Endothelial cell of umbilical vein (primary cell): ENCODE measurements at regions not wholly inside any gene's neighbourhood (a gene's known extent, or its start where the extent isn't known, plus 50 kb on each side); places are given as distances from the start of the nearest gene placed in this dataset.

Experiments used
- BruUV-seq: library from RNA; stranded (reverse); fragments of 400-500 nt; replicated peaks from 2 replicates; lab custom pipeline; 2021; lab: Mats Ljungman, UMichigan
- CTCF ChIA-PET: fragments of 300-600, 350-600 bp; sonication (Branson Sonifier 250); formaldehyde crosslinking; loops from one replicate; lab custom pipeline; 2021; ENCODE audit warnings: antibody characterized with exemption, inconsistent platforms; lab: Charles Lee
- POLR2A ChIA-PET: fragments of 300-600, 350-600 bp; sonication (Branson Sonifier 250); formaldehyde crosslinking; loops from one replicate; lab custom pipeline; 2021; ENCODE audit warnings: antibody characterized with exemption, inconsistent platforms; lab: Charles Lee
- DNase-seq: peaks from one replicate; pipeline ENCODE4 v3.0.0-alpha.2; 2011; ENCODE audit warnings: low read depth, low spot score
- FAIRE-seq: peaks from 2 replicates; lab custom pipeline; 2011; peaks lifted over from hg19 to GRCh38; lab: Jason Lieb, UNC
- H2AFZ ChIP-seq: 2 replicates; pipeline ENCODE4 v1.6.0; 2012; ENCODE audit warnings: low read depth, low read length, control low read depth, inconsistent platforms
- H3K27ac ChIP-seq: 2 replicates; pipeline ENCODE4 v1.5.1; 2011; ENCODE audit warnings: low read depth, mild to moderate bottlenecking, control low read depth, low read length, moderate library complexity; ENCODE audit not compliant: insufficient read depth
- H3K27me3 ChIP-seq, 2 experiments: 2 replicates each; pipeline versions ENCODE4 v1.6.0 to v1.6.1; 2011; ENCODE audit warnings: low read length in 2 of 2, mixed read lengths in 1 of 2; ENCODE audit not compliant: control insufficient read depth in 2 of 2, insufficient read depth in 2 of 2
- H3K36me3 ChIP-seq, 2 experiments: 2 replicates in 1 of 2; 3 replicates in 1 of 2; pipeline ENCODE4 v1.5.1; 2011; ENCODE audit warnings: low read length in 2 of 2, mild to moderate bottlenecking in 1 of 2, moderate library complexity in 1 of 2; ENCODE audit not compliant: control insufficient read depth in 2 of 2, insufficient read depth in 2 of 2; ENCODE audit errors: extremely low read depth in 1 of 2
- H3K4me1 ChIP-seq: 3 replicates; pipeline ENCODE4 v1.5.1; 2011; ENCODE audit warnings: mild to moderate bottlenecking, low read length; ENCODE audit not compliant: control insufficient read depth, insufficient read depth; ENCODE audit errors: extremely low read depth
- H3K4me2 ChIP-seq: 2 replicates; pipeline ENCODE4 v1.6.1; 2011; ENCODE audit warnings: low read length, control low read depth, mixed read lengths; ENCODE audit not compliant: insufficient read depth
- H3K4me3 ChIP-seq, 3 experiments: fragments of 200-600 bp in 1 of 3; sonication (generic), shearing (Covaris generic) in 1 of 3; replicated peaks in 1 of 3; 2 replicates each; pipeline ENCODE4 v1.5.1; 2011 to 2016; ENCODE audit warnings: control low read depth in 3 of 3, low read length in 3 of 3, mild to moderate bottlenecking in 2 of 3, inconsistent platforms in 1 of 3, low read depth in 1 of 3, moderate library complexity in 1 of 3; ENCODE audit not compliant: insufficient read depth in 1 of 3
- H3K79me2 ChIP-seq: 2 replicates; pipeline ENCODE4 v1.6.0; 2012; ENCODE audit warnings: low read length, inconsistent platforms; ENCODE audit not compliant: control insufficient read depth, insufficient read depth
- H3K9ac ChIP-seq: replicated peaks from 2 replicates; pipeline ENCODE3; 2011; ENCODE audit warnings: low read length, control low read depth; ENCODE audit not compliant: insufficient read depth; ENCODE audit errors: extremely low read depth
- H3K9me1 ChIP-seq: replicated peaks from 3 replicates; pipeline ENCODE4 v1.6.0; 2011; ENCODE audit warnings: mild to moderate bottlenecking, low read length; ENCODE audit not compliant: control insufficient read depth, insufficient read depth; ENCODE audit errors: extremely low read depth
- H3K9me3 ChIP-seq: replicated peaks from 2 replicates; pipeline ENCODE4 v1.5.1; 2012; ENCODE audit warnings: low read length, inconsistent platforms; ENCODE audit not compliant: control insufficient read depth, insufficient read depth
- H4K20me1 ChIP-seq: replicated peaks from 2 replicates; pipeline ENCODE3; 2011; ENCODE audit warnings: mild to moderate bottlenecking, low read length; ENCODE audit not compliant: control insufficient read depth, insufficient read depth; ENCODE audit errors: extremely low read depth
- CTCF ChIP-seq, 2 donors: IDR thresholded peaks; 1 replicate in 1 of 2; 2 replicates in 1 of 2; pipeline ENCODE4 v1.5.1; 2011; ENCODE audit warnings: low read length in 2 of 2, mild to moderate bottlenecking in 2 of 2, moderate library complexity in 2 of 2, control low read depth in 1 of 2, inconsistent platforms in 1 of 2, low read depth in 1 of 2; ENCODE audit not compliant: insufficient read depth in 1 of 2; ENCODE audit errors: extremely low read depth in 1 of 2
- EZH2 ChIP-seq: IDR thresholded peaks from 2 replicates; pipeline ENCODE4 v1.6.1; 2012; ENCODE audit warnings: borderline replicate concordance, low read depth, mild to moderate bottlenecking, moderate library complexity, low read length, inconsistent platforms; ENCODE audit not compliant: severe bottlenecking
- FOS ChIP-seq: IDR thresholded peaks from 2 replicates; pipeline ENCODE4 v1.6.1; 2011; ENCODE audit warnings: mild to moderate bottlenecking, low read length, moderate library complexity, borderline replicate concordance; ENCODE audit not compliant: insufficient read depth
- GATA2 ChIP-seq: IDR thresholded peaks from 2 replicates; pipeline ENCODE4 v1.7.0; 2011; ENCODE audit warnings: low read depth, mild to moderate bottlenecking, moderate library complexity, mixed read lengths, low read length; ENCODE audit not compliant: insufficient read length, insufficient read depth
- JUN ChIP-seq: IDR thresholded peaks from 2 replicates; pipeline ENCODE4 v1.6.1; 2011; ENCODE audit warnings: borderline replicate concordance, low read depth; ENCODE audit not compliant: insufficient read length, insufficient read depth
- MAX ChIP-seq: IDR thresholded peaks from 2 replicates; pipeline ENCODE4 v1.6.1; 2011; ENCODE audit not compliant: insufficient read depth, insufficient read length
- MYC ChIP-seq: IDR thresholded peaks from one replicate; pipeline ENCODE4 v1.6.1; 2011; ENCODE audit warnings: mild to moderate bottlenecking, low read depth, low read length
- POLR2A ChIP-seq: IDR thresholded peaks from 2 replicates; pipeline ENCODE4 v1.6.1; 2012; ENCODE audit warnings: low read depth, mild to moderate bottlenecking, control low read depth, low read length
- POLR2AphosphoS5 ChIP-seq: IDR thresholded peaks from 2 replicates; pipeline ENCODE4 v1.6.1; 2012; ENCODE audit warnings: low read depth, mild to moderate bottlenecking, control low read depth, low read length, moderate library complexity; ENCODE audit not compliant: insufficient read depth
- dilution Hi-C: fragments of 300-500 bp; cut with MboI; formaldehyde crosslinking; loops from one replicate; pipeline ENCODE4 v1.15.0; 2019; ENCODE audit warnings: low sequenced_read_pairs; ENCODE audit not compliant: extremely low pct_ligation_motif_present
- intact Hi-C: fragments of 100-400 bp; cut with micrococcal nuclease; formaldehyde crosslinking; loops from one replicate; pipeline ENCODE4 v1.10.0; 2022

GRCh38 chr2:104432991-104433390 lies 420.9 kb upstream of the POU3F3 start:
- no peak for TF ChIP-seq JUN
- TF ChIP-seq CTCF (IDR thresholded peaks at IDR 0.05; ENCODE audit: extremely low read depth in 1 of 2, insufficient read depth in 1 of 2, low read depth in 1 of 2, low read length in 2 of 2): no peak
- TF ChIP-seq MYC: no peak
- no peak for DNase-seq
- Histone ChIP-seq H2AFZ (no peak overlapping the region), H3K9me1 (no peaks in the 10 kb centered on the region), H3K4me2 (no peak overlapping the region), H4K20me1 (no peaks in the 10 kb centered on the region), H3K9ac (no peak overlapping the region), H3K9me3 (peaks cover 4% of the 10 kb centered on the region), H3K36me3 (no peaks in the 10 kb centered on the region), H3K27me3 (no peaks in the 10 kb centered on the region), H3K4me3 (no peak overlapping the region), H3K79me2 (no peaks in the 10 kb centered on the region), H3K27ac (no peak overlapping the region), H3K4me1 (no peaks in the 10 kb centered on the region)
- ChIA-PET CTCF (no interaction called here), POLR2A (no interaction called here)
- no peak for FAIRE-seq
- dilution Hi-C loops: no loop called here
- BruUV-seq: no TSS peak
- intact Hi-C loops: no loop called here

DNA sequence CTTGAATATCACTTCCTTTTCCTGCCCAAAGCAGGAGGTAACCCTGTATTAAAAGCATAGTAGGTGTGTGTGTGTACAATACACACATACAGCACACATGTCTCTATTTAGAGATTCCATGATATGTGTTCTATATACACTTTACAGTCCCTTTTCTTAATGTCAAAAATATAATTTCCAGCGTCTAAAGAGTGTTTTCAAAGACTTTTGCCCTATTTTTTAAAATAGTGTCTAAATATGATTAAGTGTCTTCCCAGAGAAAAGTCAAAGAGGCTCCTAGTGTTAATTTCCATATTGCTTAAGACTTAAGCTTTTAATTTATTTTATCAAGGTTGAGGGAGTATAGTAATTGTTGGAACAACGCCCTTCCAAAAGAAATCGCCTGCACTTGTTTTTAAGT lies 420.3 kb upstream of the POU3F3 start:
- Histone ChIP-seq H3K9me1 (no peaks in the 10 kb centered on the region), H3K9ac (no peak overlapping the region), H3K79me2 (no peaks in the 10 kb centered on the region), H2AFZ (no peak overlapping the region), H3K4me1 (no peaks in the 10 kb centered on the region), H3K9me3 (peaks cover 4% of the 10 kb centered on the region), H3K36me3 (no peaks in the 10 kb centered on the region), H3K27me3 (no peaks in the 10 kb centered on the region), H3K4me2 (no peak overlapping the region), H3K4me3 (no peak overlapping the region), H3K27ac (no peak overlapping the region), H4K20me1 (no peaks in the 10 kb centered on the region)
- ChIA-PET POLR2A (no interaction called here), CTCF (no interaction called here)
- dilution Hi-C loops: no loop called here
- no peak for TF ChIP-seq MYC
- TF ChIP-seq POLR2A: no peak
- TF ChIP-seq GATA2: no peak
- TF ChIP-seq POLR2AphosphoS5: no peak
- no peak for TF ChIP-seq JUN
- TF ChIP-seq CTCF (IDR thresholded peaks at IDR 0.05; ENCODE audit: extremely low read depth in 1 of 2, insufficient read depth in 1 of 2, low read depth in 1 of 2, low read length in 2 of 2): no peak
- TF ChIP-seq FOS: no peak
- TF ChIP-seq MAX: no peak
- TF ChIP-seq EZH2: no peak
- DNase-seq (no peak), FAIRE-seq (no peak)
- BruUV-seq: no TSS peak
- intact Hi-C loops: no loop called here
